CD4-positive, alpha-beta T cell treated with Interleukin-6 at 100 ng/mL for 8 hours (primary cell): ENCODE measurements at regions not wholly inside any gene's neighbourhood (a gene's known extent, or its start where the extent isn't known, plus 50 kb on each side); places are given as distances from the start of the nearest gene placed in this dataset.
"Not testable (repeated sequence)": the region's sequence is repeated elsewhere in the genome, so short reads cannot be mapped to it uniquely, and the experiment has no call there.

Source experiments
- DNase-seq: peaks from one replicate; pipeline ENCODE4 v3.0.0-alpha.2; 2020; ENCODE audit warnings: mixed read lengths, low spot score

GRCh38 chr12:46711756-46712155, 114.0 kb downstream of the SLC38A4 start:
- no peak for DNase-seq

- DNase-seq: no peak
Observed at GRCh38 chr12:46710125-46710743, 115.6 kb downstream of the SLC38A4 start.

- no peak for DNase-seq
Observed at GRCh38 chr12:46702581-46703344, 123.0 kb downstream of the SLC38A4 start.

GRCh38 chr12:46701356-46701755, 124.4 kb downstream of the SLC38A4 start:
- DNase-seq: no peak

- DNase-seq: no peak
Observed at GRCh38 chr12:46699986-46700385, 125.8 kb downstream of the SLC38A4 start.

- no peak for DNase-seq
Observed at GRCh38 chr12:46698003-46698402, 127.8 kb downstream of the SLC38A4 start.

GRCh38 chr12:46693518-46693917, 132.3 kb downstream of the SLC38A4 start:
- no peak for DNase-seq

- DNase-seq: no peak
Observed at GRCh38 chr12:46693034-46693433, 132.8 kb downstream of the SLC38A4 start.

GRCh38 chr12:46692606-46693005, 133.2 kb downstream of the SLC38A4 start:
- no peak for DNase-seq

- no peak for DNase-seq
Observed at GRCh38 chr12:46686267-46686942, 139.4 kb downstream of the SLC38A4 start.

- DNase-seq: not testable (repeated sequence)
Observed at GRCh38 chr12:46684243-46684642, 141.6 kb downstream of the SLC38A4 start.

GRCh38 chr12:46682148-46682547, 143.6 kb downstream of the SLC38A4 start:
- no peak for DNase-seq

GRCh38 chr12:46680506-46680905, 145.3 kb downstream of the SLC38A4 start:
- no peak for DNase-seq

GRCh38 chr12:46679754-46680153, 146.0 kb downstream of the SLC38A4 start:
- no peak for DNase-seq

GRCh38 chr12:46678426-46678825, 147.4 kb downstream of the SLC38A4 start:
- DNase-seq: no peak

- peak; percentile 17 for DNase-seq
Observed at GRCh38 chr12:46677749-46678148, 148.0 kb downstream of the SLC38A4 start.

- no peak for DNase-seq
Observed at GRCh38 chr12:46676797-46677520, 148.8 kb downstream of the SLC38A4 start.

- no peak for DNase-seq
Observed at GRCh38 chr12:46676396-46676795, 149.4 kb downstream of the SLC38A4 start.

- no peak for DNase-seq
Observed at GRCh38 chr12:46675736-46676135, 150.1 kb downstream of the SLC38A4 start.

GRCh38 chr12:46674800-46675199, 151.0 kb downstream of the SLC38A4 start:
- DNase-seq: no peak

- DNase-seq: no peak
Observed at GRCh38 chr12:46674129-46674528, 151.7 kb downstream of the SLC38A4 start.

- no peak for DNase-seq
Observed at GRCh38 chr12:46671102-46671501, 154.7 kb downstream of the SLC38A4 start.
